GM18505 (cell line): ENCODE measurements at regions not wholly inside any gene's neighbourhood (a gene's known extent, or its start where the extent isn't known, plus 50 kb on each side); places are given as distances from the start of the nearest gene placed in this dataset.

Source experiments
- ATAC-seq: cut with Tn5 transposase; IDR thresholded peaks from one replicate; pipeline ENCODE4 v1.9.1; 2021; ENCODE audit not compliant: unreplicated experiment
- POLR2A ChIP-seq: IDR thresholded peaks from 4 replicates; pipeline ENCODE4 v1.6.1; 2011; ENCODE audit warnings: borderline replicate concordance; ENCODE audit not compliant: insufficient read depth, insufficient read length; ENCODE audit errors: extremely low read depth

DNA sequence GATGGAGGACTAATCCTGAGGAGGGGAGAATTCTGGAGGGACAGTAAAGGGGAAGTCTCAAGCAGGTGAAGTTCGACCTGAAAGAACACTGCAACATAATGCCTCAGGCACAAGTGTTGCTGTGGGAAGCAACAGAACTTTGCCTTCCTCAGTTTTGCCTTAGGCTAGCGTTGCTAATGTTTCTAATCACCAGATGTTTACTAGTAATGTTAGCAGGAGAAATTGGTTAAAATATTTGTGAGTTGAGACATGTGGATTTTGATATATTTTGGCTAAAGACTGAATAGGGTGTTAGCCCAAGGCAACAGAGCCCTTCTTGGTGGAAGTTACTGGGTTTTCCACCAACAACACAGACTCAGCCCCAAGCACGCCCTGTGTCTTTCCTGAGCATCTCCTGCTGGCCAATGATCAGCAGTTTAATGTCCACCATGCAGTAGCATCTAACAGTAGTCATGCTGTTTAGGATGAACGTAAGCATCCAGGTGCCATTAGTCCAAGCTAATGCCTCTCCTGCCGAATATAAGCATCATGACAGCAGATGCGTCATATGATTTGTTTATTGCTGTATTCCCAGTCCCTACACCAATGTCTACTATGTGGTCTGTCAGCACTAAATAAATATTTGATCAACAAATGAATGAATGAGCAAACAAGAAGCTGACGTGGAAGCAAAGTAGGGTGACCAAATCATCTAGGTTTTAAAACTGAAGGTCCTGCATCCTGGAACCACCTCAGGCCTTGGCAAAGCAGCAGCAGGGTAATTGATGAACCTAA lies 511.9 kb upstream of the HTR2A start:
- ATAC-seq = no peak
- no peak for TF ChIP-seq POLR2A

DNA sequence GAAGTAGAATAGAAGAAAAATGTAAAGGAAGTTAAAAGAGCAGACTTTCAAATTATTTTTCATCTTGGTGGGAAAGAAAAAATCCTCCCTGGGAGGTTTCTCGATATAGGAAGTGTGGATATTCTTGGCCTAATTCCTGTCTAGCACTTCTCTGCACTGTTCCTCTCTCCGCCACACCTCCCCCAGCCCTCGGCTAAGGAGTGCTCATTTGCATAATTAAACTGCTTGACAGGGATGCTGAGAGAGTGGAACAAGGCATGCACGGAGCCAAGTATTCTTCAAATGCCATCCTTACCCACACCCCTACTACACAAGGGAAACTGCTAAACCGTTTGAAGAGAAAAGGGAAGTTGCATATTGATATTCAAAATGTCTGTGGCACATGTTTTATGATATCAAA lies 511.0 kb upstream of the HTR2A start:
- no peak for TF ChIP-seq POLR2A
- no peak for ATAC-seq

DNA sequence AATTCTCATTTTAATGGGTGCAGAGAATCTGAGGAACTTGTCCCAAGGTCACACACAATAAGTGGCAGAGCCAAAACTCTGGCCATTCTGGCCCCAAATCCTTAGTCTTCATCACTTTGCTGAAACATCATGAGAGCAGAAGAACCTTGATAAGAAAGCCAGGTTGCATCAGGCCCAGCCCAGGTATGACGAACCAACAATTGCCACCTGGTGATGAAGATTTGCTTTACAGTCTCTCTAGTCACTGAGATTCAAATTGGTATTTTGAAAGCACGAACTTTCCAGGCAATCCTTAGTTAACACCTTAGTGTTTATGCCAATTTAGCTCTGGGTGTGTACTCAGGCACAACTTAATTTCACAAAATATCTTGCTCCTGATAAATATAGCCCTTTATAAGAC lies 502.7 kb upstream of the HTR2A start:
- ATAC-seq = no peak
- no peak for TF ChIP-seq POLR2A

DNA sequence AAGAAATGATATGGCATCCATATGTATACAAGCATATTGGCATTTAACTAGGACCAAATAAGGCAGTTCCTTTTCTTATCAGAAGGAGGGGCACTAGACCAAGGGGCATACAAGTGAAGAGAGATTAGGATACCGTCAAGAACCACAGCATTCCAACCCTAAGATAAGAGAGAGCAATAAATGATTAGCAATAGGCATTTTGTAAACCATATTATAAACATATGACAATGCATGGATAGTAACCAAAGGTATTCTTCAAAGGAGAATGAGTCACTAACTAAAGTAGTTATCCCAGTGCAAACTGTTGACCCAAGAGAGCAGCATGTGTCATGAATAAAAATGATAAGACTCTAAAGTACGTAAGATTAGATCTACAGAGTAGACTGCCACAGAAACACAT lies 500.9 kb upstream of the HTR2A start:
- ATAC-seq = no peak
- no peak for TF ChIP-seq POLR2A

DNA sequence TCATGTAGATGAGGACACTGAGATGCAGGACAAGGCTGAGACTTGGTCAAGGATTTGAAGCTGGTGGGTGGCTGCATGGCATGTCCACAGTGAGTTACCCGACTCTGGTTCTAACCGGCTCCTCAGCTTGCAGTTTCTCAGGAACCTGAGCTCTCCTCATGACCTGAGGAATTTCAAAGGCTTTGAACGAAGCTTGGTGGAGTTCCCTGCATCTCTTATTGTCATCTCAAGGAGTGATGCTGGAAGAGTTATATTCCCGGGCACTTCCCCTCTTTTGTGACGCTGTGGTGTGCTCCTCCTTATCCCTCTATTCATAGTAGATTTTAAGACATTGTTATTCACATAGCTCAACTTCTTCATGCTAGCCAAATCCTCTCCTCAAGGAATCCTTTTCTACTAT lies 500.1 kb upstream of the HTR2A start:
- ATAC-seq = no peak
- no peak for TF ChIP-seq POLR2A

DNA sequence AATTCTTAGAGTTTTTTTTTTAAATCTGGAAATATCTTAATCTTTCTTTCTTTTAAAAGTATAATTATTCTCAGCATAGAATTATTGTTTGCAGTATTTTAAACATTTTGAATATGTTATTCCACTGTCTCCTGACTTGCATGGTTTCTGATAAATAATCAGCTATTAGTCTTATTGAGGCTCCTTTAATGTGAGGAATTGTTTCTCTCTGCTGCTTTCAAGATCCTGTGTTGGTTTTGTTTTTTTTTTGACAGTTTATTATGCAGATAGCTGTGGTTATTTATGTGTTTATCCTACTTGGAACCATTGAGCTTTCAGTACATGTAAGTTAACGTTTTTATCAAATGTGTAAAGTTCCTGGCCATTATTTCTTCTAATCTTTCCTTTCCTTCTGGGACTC lies 477.9 kb upstream of the HTR2A start:
- no peak for ATAC-seq
- no peak for TF ChIP-seq POLR2A

DNA sequence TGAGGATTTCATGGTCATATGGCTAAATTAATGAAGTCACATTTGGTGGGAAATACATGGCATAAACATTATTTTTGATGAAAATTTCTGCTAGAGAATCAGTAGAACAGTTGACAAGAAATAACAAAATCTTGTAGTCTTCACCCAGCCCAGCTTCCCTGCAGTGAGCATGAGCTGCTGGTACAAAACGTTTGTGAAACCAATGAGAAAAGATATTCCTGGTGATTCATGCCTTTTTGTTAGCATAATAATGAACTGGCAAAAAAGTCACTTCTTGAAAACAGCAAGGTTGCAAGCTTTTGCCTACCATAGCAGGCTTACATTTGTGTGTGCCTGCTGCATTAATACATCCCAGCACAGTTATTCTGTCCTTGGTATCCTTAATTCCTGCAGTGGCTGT lies 475.9 kb upstream of the HTR2A start:
- no peak for TF ChIP-seq POLR2A
- no peak for ATAC-seq

DNA sequence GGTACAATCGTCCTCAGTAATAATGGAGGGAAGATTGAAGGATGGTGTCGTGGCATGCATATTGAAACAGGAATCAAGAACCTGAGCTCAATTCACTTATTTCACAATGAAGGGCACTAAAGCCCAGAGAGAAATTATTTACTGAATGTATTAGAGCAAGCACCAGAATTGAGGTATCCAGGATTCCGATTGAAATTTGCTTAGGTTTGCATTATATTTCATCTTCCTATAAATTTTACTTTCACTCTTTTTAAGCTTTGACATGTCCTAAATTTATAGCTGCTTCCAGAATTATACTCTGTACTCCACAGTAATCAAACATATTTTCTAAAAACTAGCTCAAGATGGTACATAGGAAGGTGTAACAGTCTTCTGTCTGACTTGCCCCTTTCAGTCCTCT lies 454.9 kb upstream of the HTR2A start:
- no peak for ATAC-seq
- no peak for TF ChIP-seq POLR2A

DNA sequence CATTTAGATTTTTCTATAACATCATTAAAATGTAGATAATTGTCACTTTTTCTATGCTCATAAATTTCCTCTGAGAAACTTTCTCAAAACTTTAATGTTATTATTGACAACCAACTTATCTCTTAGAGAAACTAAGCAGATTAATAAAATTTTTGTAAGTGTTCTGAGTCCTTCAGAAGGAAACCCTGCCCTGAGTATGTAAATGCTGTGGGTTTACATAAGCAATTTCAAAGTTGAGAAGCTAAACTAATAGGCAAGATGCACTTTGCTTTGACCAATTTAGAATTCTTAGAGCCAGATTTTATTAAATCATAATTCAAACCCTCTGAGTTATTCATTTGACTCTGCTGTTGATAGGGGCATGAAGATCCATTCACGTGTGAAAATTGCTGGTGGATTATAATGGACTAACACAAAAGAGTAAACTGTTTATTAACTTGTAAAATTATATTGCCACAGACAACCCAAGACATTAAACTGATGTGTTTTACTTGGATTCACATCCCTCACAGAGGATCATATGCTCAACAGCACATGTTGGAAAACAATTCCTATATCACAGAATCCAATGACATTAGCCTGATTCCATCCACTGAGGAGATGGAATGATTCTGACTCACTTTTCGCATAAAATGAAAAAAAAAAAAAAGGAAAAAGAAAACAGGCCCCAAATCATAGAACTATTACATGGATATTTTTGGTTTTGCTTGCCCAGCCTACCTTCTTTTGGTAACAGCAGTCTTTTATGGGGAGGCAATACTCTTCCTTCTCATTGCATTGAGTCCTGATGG lies 453.7 kb upstream of the HTR2A start:
- ATAC-seq = no peak
- TF ChIP-seq POLR2A = no peak

DNA sequence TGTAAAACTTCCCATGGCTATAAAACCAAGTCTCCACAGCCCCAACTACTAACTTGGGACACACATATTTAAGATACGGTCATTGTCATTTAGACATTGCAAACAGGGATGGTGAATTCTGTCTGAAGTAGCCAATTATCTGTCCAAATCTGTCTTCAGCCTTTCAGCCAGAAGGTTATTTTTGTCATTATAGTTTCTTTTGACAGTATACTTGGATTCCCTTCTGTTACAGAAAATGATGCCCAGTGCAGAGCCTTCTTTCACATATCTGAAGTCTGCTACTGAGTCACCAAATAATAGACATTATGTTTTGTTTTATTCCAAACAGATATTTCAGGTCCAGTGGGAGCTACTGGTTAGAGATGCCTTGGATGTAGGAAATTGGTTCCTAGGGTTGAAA lies 452.4 kb upstream of the HTR2A start:
- no peak for TF ChIP-seq POLR2A
- ATAC-seq = no peak

DNA sequence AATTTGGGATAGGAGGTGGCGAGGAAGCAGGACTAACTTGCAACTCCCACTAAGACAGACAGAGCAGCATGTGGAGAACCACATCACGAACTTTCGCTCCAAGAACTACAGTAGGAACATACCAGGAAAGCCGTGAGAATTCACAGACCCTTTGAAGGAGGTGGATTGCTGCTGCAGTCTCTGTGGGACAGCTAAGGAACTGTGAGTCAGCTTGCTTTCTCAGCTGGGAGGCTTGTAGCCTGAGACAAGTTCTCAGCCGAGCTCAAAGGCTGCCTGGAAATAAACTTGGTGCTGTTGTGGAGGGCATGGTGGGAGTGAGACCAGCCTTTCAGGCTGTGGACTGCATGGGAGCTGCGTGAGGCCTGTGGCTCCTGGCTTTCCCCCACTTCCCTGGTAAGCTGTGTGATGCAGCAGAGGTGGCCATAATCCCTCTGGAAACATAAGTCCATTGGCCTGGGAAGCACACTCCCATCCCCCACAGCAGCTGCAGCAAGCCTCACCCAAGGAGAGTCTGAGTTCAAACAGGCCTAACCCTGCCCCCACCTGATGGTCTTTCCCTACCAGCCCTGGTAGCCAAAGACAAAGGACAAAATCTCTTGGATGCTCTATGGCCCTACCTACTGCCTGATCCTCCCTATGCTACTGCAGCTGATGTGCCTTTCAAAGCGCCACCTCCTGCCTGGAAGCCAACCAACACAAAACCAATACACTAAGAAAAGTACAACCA lies 441.1 kb upstream of the HTR2A start:
- ATAC-seq = no peak
- TF ChIP-seq POLR2A = no peak

DNA sequence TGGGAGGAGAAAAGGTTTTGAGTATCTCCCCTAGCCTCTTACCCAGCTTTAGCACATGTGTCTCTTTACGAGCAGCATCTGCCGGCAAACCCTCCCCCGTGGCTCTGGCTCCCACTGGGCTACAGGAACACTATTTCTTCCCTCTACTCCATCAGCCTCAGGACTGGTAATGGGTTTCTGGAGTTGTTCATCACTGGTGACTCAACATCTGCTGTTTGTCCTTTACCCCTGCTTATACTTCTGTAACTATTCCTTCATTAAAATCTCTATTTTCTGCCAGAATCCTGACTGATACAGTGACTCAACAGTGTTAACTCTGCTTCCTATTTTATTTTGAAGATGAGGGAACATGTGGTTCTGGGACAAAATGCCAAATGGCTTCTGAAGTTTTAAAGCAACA lies 437.3 kb upstream of the HTR2A start:
- TF ChIP-seq POLR2A = no peak
- ATAC-seq = no peak

DNA sequence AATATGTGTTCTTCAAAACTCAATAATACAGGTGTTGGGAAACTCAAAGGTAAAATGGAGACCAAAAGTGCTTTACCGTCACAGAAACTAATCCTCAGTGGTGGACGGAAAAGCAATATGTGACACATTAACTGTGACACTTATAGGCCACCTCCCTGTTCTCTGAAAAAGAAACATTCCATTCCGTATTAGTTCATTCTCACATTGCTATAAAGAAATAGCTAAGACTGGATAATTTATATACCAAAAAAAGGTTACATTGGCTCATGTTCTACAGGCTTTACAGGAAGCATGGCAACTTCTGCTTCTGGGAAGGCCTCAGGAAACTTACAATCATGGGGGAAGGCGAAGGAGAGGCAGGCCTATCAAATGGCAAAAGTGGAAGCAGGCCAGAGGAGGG lies 435.3 kb upstream of the HTR2A start:
- TF ChIP-seq POLR2A = no peak
- no peak for ATAC-seq
